GM21515 (cell line): ENCODE measurements at regions not wholly inside any gene's neighbourhood (a gene's known extent, or its start where the extent isn't known, plus 50 kb on each side); places are given as distances from the start of the nearest gene placed in this dataset.

Source experiments
- ATAC-seq: cut with Tn5 transposase; IDR thresholded peaks from one replicate; pipeline ENCODE4 v1.9.1; 2021; ENCODE audit not compliant: unreplicated experiment

DNA sequence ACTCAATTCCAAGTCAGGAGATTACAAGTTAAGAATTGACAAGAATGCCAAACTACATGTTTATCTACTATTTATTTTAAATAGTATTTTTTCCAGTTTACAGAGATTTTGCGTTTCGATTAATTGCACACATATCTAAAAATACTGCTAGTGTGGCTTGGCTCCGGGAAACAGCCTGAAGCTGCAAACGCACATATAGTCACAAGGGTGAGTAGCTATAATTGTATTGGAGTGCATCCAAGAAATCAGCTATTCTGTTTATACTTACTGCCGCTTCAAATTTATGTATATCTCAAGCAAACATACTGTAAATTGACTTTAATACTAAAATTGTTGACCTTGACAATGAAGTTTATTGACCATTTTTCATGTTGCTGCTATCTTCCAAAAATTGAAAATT is 77.0 kb upstream of the PLSCR5 start:
- ATAC-seq: no peak

- ATAC-seq: no peak
Measured at GRCh38 chr3:146680617-146681016, 75.5 kb upstream of the PLSCR5 start.

DNA sequence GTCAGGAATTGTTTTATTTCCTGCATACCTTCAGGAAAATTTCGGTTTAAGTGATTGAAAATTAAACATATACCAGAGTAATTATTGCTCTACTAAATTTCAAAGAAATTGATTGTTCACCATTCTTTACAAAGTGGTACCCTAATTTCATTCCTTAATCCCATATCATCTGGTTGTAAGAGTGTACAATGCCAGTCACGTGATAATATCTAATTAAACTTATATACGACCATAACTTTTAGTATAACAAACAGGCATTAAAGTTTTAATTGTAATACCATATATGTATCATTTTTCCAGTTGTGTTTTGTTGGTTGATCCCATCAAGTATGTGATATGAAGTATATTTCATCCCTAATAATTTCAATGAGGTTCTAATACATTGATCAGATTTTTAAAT is 74.8 kb upstream of the PLSCR5 start:
- no peak for ATAC-seq

DNA sequence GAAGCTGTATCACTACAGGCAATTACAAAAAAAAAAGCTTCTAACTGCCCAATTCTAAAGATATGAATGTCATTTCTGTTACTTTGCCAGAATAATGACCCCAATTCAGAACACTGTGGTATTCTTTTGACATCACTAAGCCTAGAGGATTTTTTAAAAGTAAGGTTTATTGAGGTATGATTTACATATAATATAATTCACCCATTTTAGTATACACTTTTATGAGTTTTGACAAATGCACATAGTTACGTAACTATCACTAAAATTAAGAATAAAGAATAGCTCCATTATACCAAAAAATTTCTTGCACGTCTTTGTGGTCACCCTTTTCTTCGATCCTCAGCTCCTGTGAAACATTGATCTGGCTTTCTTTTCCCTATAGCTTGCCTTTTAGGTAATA is 74.0 kb upstream of the PLSCR5 start:
- ATAC-seq: no peak

GRCh38 chr3:146672941-146673340 is 67.8 kb upstream of the PLSCR5 start:
- ATAC-seq: no peak

- ATAC-seq: no peak
Measured at GRCh38 chr3:146664403-146664802, 59.3 kb upstream of the PLSCR5 start.

GRCh38 chr3:146658841-146659240 is 53.7 kb upstream of the PLSCR5 start:
- ATAC-seq: no peak

DNA sequence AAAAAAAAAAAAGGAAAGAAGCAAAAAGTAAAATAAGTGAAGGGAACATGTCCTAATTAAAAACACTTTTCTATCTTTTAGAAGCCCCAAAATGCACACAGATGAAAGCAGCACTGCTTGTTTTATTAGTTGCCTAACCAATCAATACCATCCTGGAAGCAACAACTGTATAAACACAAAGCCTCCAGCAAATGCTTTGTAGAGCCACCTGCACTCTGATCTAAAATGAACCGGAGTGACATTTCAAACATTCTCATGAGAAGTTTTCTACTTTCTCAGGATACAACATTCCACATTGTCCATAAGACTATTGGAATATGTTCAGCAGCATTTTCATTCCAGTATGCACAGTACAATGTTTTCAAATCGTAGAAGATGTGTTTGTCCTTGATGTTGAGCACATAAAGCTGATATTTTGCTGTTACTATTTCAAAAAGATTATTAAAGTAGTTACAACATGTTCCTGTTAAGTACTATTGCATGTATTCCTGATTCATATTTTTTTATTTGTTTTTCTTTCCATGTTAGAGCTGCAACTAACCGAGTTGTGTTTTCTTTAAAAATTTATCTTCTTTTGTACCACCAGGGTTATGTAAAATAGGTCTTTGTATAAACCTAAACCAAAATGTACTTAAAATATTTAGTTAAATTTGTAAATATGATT is 50.3 kb upstream of the PLSCR5 start:
- no peak for ATAC-seq
